Liver (tissue), 7 donors: ENCODE measurements at regions not wholly inside any gene's neighbourhood (a gene's known extent, or its start where the extent isn't known, plus 50 kb on each side); places are given as distances from the start of the nearest gene placed in this dataset.

Experiments
- DNase-seq: peaks from one replicate; pipeline ENCODE4 v3.0.0-alpha.2; 2017; ENCODE audit warnings: low spot score
- H3K27ac ChIP-seq, 2 donors: one replicate each; pipeline ENCODE4 v1.7.0; 2013; ENCODE audit warnings: inconsistent platforms in 2 of 2, low read length in 2 of 2, control low read depth in 1 of 2, low read depth in 1 of 2, mild to moderate bottlenecking in 1 of 2
- H3K27me3 ChIP-seq, 4 donors: one replicate each; pipeline versions ENCODE4 v1.6.1 to v1.7.0; 2013; ENCODE audit warnings: low read length in 3 of 4, inconsistent platforms in 1 of 4, mild to moderate bottlenecking in 1 of 4, moderate library complexity in 1 of 4; ENCODE audit not compliant: control insufficient read depth in 4 of 4, insufficient read depth in 4 of 4
- H3K36me3 ChIP-seq, 4 donors: one replicate each; pipeline versions ENCODE4 v1.6.1 to v1.7.0; 2013; ENCODE audit warnings: low read length in 3 of 4, mild to moderate bottlenecking in 3 of 4, low read depth in 1 of 4, moderate library complexity in 1 of 4; ENCODE audit not compliant: control insufficient read depth in 4 of 4, insufficient read depth in 3 of 4
- H3K4me1 ChIP-seq, 4 donors: one replicate each; pipeline versions ENCODE4 v1.6.1 to v1.7.0; 2013; ENCODE audit warnings: low read length in 3 of 4, mild to moderate bottlenecking in 3 of 4, moderate library complexity in 1 of 4; ENCODE audit not compliant: control insufficient read depth in 4 of 4, insufficient read depth in 4 of 4
- H3K4me3 ChIP-seq, 3 donors: one replicate each; pipeline versions ENCODE4 v1.6.1 to v1.7.0; 2013; ENCODE audit warnings: low read length in 3 of 3, control low read depth in 1 of 3, low read depth in 1 of 3, mild to moderate bottlenecking in 1 of 3
- H3K9ac ChIP-seq, 2 donors: one replicate each; pipeline ENCODE4 v1.7.0; 2013; ENCODE audit warnings: low read length in 2 of 2, mild to moderate bottlenecking in 2 of 2, moderate library complexity in 2 of 2, control low read depth in 1 of 2, low read depth in 1 of 2
- H3K9me3 ChIP-seq, 4 donors: one replicate each; pipeline versions ENCODE4 v1.6.1 to v1.7.0; 2013; ENCODE audit warnings: low read length in 3 of 4; ENCODE audit not compliant: control insufficient read depth in 4 of 4
- ATF3 ChIP-seq: IDR thresholded peaks from 2 replicates; pipeline ENCODE4 v1.6.1; 2016; ENCODE audit warnings: antibody characterized with exemption
- EGR1 ChIP-seq, 2 donors: IDR thresholded peaks; 2 replicates each; pipeline ENCODE4 v1.6.1; 2016 to 2018; ENCODE audit warnings: antibody characterized with exemption in 2 of 2, low read depth in 2 of 2
- FOXA1 ChIP-seq: IDR thresholded peaks from 2 replicates; pipeline ENCODE4 v1.6.1; 2016; ENCODE audit warnings: antibody characterized with exemption
- FOXA2 ChIP-seq: IDR thresholded peaks from 2 replicates; pipeline ENCODE4 v1.6.1; 2016; ENCODE audit warnings: antibody characterized with exemption
- GABPA ChIP-seq, 2 donors: IDR thresholded peaks in 1 of 2; conservative IDR thresholded peaks in 1 of 2; 2 replicates each; pipeline ENCODE4 v1.6.1; 2016; ENCODE audit warnings: antibody characterized with exemption in 2 of 2, mild to moderate bottlenecking in 1 of 2, moderate library complexity in 1 of 2
- HNF4A ChIP-seq, 2 donors: conservative IDR thresholded peaks; 2 replicates each; pipeline ENCODE4 v1.6.1; 2016; ENCODE audit warnings: antibody characterized with exemption in 2 of 2, mild to moderate bottlenecking in 2 of 2
- HNF4G ChIP-seq: IDR thresholded peaks from 2 replicates; pipeline ENCODE4 v1.6.1; 2016; ENCODE audit warnings: antibody characterized with exemption
- JUND ChIP-seq, 2 donors: IDR thresholded peaks; 2 replicates each; pipeline ENCODE4 v1.6.1; 2016; ENCODE audit warnings: antibody characterized with exemption in 2 of 2
- MAX ChIP-seq: IDR thresholded peaks from 2 replicates; pipeline ENCODE4 v1.6.1; 2016; ENCODE audit warnings: antibody characterized with exemption
- NR2F2 ChIP-seq: IDR thresholded peaks from 2 replicates; pipeline ENCODE4 v1.6.1; 2016; ENCODE audit warnings: antibody characterized with exemption
- REST ChIP-seq: IDR thresholded peaks from 2 replicates; pipeline ENCODE4 v1.6.1; 2016; ENCODE audit warnings: antibody characterized with exemption, mild to moderate bottlenecking
- RXRA ChIP-seq, 2 donors: IDR thresholded peaks; 2 replicates each; pipeline ENCODE4 v1.6.1; 2017 to 2018; ENCODE audit warnings: antibody characterized with exemption in 2 of 2, mild to moderate bottlenecking in 1 of 2
- SP1 ChIP-seq: IDR thresholded peaks from 2 replicates; pipeline ENCODE4 v1.6.1; 2018; ENCODE audit warnings: antibody characterized with exemption, mild to moderate bottlenecking
- TAF1 ChIP-seq: conservative IDR thresholded peaks from 2 replicates; pipeline ENCODE4 v1.6.1; 2016; ENCODE audit warnings: antibody characterized with exemption, mild to moderate bottlenecking
- YY1 ChIP-seq: IDR thresholded peaks from 2 replicates; pipeline ENCODE4 v1.6.1; 2016; ENCODE audit warnings: antibody characterized with exemption, mild to moderate bottlenecking
- ZBTB33 ChIP-seq: IDR thresholded peaks from 2 replicates; pipeline ENCODE4 v1.6.1; 2016; ENCODE audit warnings: antibody characterized with exemption
- WGBS: extraction: QIAGEN DNeasy Blood & Tissue Kit; methylation state at CpG from one replicate; pipeline ENCODE4 v1.1.7; 2013; 5-methylcytosine and 5-hydroxymethylcytosine counted together
- donor health status: healthy.
- donor health status: healthy.
- donor health status: healthy.
- donor health status: healthy.

GRCh38 chr16:86026916-86027315 lies 128.0 kb downstream of the IRF8 start:
- H3K9ac ChIP-seq: no peak overlapping the region
- 71% methylated on average over 7 of the region's 7 CpGs for whole genome bisulfite sequencing
- DNase-seq: no peak

GRCh38 chr16:86027373-86028126 lies 128.6 kb downstream of the IRF8 start:
- Histone ChIP-seq H3K27ac (no peak overlapping the region), H3K4me3 (no peak overlapping the region), H3K9ac (no peak overlapping the region), H3K36me3 (no peaks in the 10 kb centered on the region), H3K27me3 (peaks cover 0 to 10% (median 0%) of the 10 kb centered on the region in 4 donors), H3K9me3 (peaks cover 0 to 18% (median 3%) of the 10 kb centered on the region in 4 donors), H3K4me1 (peaks cover 0 to 2% (median 0%) of the 10 kb centered on the region in 4 donors)
- TF ChIP-seq ATF3 (no peak), JUND (IDR thresholded peaks at IDR 0.05) (no peak), RXRA (IDR thresholded peaks at IDR 0.05) (no peak), SP1 (no peak), NR2F2 (no peak), HNF4A (conservative IDR thresholded peaks at IDR 0.05) (no peak), YY1 (no peak)
- WGBS: 82% methylated on average over 11 of the region's 11 CpGs
- DNase-seq: no peak

More at GRCh38 chr16:86026916-86027315, 128.0 kb downstream of the IRF8 start:
- Histone ChIP-seq H3K4me3 (no peak overlapping the region), H3K27ac (no peak overlapping the region), H3K36me3 (no peaks in the 10 kb centered on the region), H3K4me1 (peaks cover 0 to 2% (median 0%) of the 10 kb centered on the region in 4 donors), H3K9me3 (peaks cover 0 to 18% (median 3%) of the 10 kb centered on the region in 4 donors), H3K27me3 (peaks cover 0 to 10% (median 0%) of the 10 kb centered on the region in 4 donors)
- TF ChIP-seq HNF4A (conservative IDR thresholded peaks at IDR 0.05): no peak

- Histone ChIP-seq H3K4me3 (no peak overlapping the region), H3K27ac (no peak overlapping the region), H3K4me1 (peaks cover 0 to 2% (median 0%) of the 10 kb centered on the region in 4 donors), H3K9ac (no peak overlapping the region), H3K36me3 (no peaks in the 10 kb centered on the region), H3K9me3 (peaks cover 0 to 8% (median 0%) of the 10 kb centered on the region in 4 donors), H3K27me3 (peaks cover 0 to 10% (median 0%) of the 10 kb centered on the region in 4 donors)
- 28% methylated on average over 20 of the region's 20 CpGs for WGBS
- TF ChIP-seq TAF1: no peak
- no peak for TF ChIP-seq YY1
- TF ChIP-seq NR2F2: no peak
- no peak for TF ChIP-seq JUND (IDR thresholded peaks at IDR 0.05)
- TF ChIP-seq FOXA1: no peak
- no peak for TF ChIP-seq ZBTB33
- no peak for TF ChIP-seq FOXA2
- no peak for TF ChIP-seq RXRA (IDR thresholded peaks at IDR 0.05)
- no peak for TF ChIP-seq REST
- TF ChIP-seq ATF3: no peak
- no peak for TF ChIP-seq EGR1 (IDR thresholded peaks at IDR 0.05; ENCODE audit: low read depth in 2 of 2)
- TF ChIP-seq SP1: no peak
- TF ChIP-seq HNF4G: no peak
- no peak for TF ChIP-seq MAX
- TF ChIP-seq GABPA (IDR thresholded peaks at IDR 0.05 in 1 of 2, conservative IDR thresholded peaks at IDR 0.05 in 1 of 2): no peak
- DNase-seq: no peak
Measured at GRCh38 chr16:86029131-86029741, 130.3 kb downstream of the IRF8 start.
